ENCODE measurements at regions not wholly inside any gene's neighbourhood (a gene's known extent, or its start where the extent isn't known, plus 50 kb on each side); places are given as distances from the start of the nearest gene placed in this dataset.

DNA sequence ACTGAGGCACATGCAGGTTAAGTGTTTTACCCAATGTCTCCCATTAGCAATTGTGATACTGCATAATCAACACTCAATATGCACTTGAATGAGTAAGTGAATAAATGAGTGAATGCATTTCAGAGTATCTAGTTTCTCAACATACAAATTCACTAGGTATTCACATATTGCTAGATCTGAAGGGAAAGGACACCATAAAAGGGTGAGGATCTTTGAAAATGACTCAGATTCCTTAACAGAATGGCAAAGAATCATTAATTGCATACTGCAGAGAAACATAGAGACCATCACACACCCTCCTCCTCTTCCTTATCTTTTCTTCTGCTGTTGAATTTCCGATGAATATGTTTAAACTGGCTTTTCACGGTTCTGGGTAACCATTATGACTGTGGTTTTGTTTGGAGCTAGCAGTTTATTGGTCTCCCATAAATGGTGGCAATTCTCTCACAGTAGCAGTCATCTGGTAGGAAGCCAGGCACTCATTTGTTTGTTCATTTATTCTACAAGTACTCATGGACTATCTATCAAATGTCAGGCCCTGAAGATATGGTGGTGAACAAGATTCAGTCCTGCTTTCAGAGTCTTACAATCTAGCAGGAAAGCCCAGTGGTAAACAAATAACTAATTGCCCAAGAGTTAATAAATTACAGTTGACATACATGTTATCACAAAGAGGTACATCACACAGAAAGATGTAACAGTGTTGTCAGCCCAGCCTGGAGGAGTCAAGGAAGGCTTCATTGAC, 70.2 kb downstream of the LLPH start:
- TF ChIP-seq TAF1 (IDR thresholded peaks at IDR 0.05; ENCODE audit: low read depth), result no peak
- TF ChIP-seq EP300 (IDR thresholded peaks at IDR 0.05; ENCODE audit: borderline replicate concordance), result no peak
- no peak for TF ChIP-seq REST (IDR thresholded peaks at IDR 0.05; ENCODE audit: low read depth)
- TF ChIP-seq YY1 (IDR thresholded peaks at IDR 0.05; ENCODE audit: low read depth), result no peak
- no peak for TF ChIP-seq RAD21 (IDR thresholded peaks at IDR 0.05; ENCODE audit: low read depth)
- no peak for TF ChIP-seq USF1 (IDR thresholded peaks at IDR 0.05)
- no peak for TF ChIP-seq TCF12 (IDR thresholded peaks at IDR 0.05; ENCODE audit: low read depth)
- TF ChIP-seq NFIC (IDR thresholded peaks at IDR 0.05), result no peak
- TF ChIP-seq CEBPB (IDR thresholded peaks at IDR 0.05), result no peak

Data from Ishikawa (cell line).